ENCODE measurements at regions not wholly inside any gene's neighbourhood (a gene's known extent, or its start where the extent isn't known, plus 50 kb on each side); places are given as distances from the start of the nearest gene placed in this dataset.
"Not testable (repeated sequence)": the region's sequence is repeated elsewhere in the genome, so short reads cannot be mapped to it uniquely, and the experiment has no call there.

DNA sequence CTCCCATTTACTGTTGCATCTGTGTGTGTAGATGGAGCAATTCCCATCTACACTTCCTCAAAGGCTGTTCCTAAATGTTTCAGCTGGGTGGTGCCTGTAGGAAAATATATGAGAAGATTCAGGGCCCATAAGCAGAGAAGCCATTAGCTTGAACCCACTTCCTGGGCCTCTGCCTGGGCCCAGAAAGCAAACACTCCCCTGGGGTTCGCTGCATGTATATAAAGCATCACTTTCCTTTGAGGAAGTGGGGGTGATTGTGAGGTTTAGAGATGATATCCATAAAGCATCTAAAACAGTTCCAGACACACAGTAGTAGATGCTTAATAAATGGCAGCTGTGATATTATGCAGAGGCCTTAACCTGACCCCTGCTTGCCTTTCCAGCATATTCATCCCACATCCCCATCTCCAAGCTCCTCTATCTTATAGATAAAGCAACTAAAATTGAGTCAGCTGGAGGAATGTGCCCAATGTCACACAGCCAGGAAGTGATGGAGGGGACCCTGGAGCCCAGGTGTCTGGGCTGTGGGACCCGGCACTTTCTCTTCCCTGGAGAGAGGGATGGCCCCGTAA lies 280.0 kb upstream of the CRY1 start:
- no peak for DNase-seq (ENCODE audit: low read depth)

DNA sequence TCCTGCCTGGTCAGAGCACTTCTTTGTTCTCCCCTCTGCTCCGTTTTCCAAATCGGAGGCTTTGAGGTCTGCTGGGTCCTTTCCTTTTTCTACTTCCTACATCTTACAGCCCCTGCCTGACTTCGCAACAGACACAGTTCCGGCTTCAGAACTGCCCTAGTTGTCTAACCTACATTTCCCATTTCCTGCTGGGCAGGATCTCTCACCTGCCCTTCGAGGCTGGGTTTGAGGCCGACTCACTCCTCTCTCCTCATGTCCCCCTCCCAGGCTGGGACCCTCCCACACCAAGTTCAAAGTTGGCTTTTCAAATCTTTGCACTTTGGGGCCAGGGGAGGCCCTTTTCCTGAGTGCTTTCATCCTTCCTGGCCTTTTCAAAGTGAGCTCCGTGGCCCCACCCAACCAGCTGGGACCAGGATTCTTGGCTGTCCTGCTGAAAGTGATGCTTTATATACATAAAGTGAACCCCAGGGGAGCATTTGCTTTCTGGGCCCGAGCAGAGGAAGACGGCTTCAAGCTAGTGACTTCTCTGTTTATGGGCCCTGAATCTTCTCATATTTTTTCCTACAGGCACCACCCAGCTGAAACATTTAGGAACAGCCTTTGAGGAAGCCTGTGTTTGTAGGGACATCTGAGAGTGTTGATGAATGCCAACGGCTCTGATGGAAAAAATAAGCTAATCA lies 281.0 kb upstream of the CRY1 start:
- no peak for DNase-seq (ENCODE audit: low read depth)

DNA sequence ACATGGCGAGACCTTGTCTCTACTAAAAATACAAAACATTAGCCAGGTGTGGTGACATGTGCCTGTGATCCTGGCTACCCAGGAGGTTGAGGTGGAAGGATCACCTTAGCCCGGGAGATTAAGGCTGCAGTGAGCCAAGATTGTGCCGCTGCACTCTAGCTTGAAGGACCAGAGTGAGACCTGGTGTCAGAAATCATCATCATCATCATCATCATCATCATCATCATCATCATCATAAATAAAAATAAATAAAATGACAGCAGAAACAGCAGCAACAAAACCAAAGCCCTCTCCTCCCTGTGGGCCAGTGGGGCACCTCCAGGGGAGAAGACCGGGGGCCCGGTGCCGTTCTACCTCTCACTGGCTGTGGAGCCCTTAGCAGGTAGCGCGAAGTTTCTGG lies 281.9 kb upstream of the CRY1 start:
- no peak for DNase-seq (ENCODE audit: low read depth)

DNA sequence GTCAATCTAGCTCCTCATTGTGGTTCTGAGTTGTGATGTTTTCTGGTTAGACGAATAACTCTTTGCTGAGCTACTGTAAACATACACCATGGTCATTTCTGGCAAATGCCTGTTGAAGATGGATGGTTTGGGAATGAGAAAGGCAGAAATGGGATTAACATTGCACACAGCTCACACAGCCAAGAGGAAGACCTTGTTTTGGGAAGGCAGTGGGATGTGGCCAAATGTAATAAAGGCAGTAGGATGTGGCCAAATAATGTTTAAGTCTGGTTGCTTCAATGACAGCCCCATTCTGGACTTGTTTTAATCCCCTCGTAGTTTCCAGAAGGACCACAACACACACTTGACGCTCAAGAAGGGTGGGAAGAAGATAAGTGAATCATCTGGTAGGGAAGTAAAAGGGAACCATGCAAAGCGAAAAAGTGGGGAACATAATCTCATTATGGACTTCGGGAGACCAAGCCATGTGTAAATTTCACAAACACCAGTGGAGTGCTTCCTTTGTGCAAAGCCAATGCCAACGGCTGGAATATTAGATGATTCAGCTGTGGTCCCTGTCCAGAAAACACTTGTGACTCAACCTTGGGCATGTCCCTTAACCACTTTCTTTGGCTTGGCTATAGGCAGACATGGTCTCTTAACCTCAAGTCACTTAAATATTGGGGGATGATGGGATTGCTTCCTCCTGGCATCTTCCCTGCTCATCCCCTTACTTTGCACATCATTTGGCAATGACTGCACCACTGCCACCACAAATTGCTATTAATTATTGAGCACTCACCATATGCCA lies 284.4 kb upstream of the CRY1 start:
- DNase-seq (ENCODE audit: low read depth): no peak

DNA sequence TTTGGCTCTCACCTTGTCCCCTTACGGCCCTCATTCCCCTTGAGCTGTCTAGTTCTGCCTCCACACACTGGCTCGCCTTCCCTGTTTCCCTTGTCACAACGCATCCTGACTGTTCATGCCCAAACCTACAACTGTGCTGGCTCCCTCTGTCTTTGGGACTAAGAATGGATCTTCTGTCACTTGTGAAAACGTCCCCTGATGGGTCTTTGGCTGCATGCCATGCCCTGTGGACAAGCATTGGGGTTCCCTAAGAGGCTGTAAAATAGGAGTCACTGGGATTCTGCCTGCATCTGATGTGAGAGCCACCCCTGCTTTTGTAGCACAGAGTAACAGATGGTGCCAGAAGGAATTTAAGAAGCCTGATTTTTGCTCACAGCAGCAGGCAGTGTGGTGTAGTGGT lies 285.3 kb upstream of the CRY1 start:
- no peak for DNase-seq (ENCODE audit: low read depth)

DNA sequence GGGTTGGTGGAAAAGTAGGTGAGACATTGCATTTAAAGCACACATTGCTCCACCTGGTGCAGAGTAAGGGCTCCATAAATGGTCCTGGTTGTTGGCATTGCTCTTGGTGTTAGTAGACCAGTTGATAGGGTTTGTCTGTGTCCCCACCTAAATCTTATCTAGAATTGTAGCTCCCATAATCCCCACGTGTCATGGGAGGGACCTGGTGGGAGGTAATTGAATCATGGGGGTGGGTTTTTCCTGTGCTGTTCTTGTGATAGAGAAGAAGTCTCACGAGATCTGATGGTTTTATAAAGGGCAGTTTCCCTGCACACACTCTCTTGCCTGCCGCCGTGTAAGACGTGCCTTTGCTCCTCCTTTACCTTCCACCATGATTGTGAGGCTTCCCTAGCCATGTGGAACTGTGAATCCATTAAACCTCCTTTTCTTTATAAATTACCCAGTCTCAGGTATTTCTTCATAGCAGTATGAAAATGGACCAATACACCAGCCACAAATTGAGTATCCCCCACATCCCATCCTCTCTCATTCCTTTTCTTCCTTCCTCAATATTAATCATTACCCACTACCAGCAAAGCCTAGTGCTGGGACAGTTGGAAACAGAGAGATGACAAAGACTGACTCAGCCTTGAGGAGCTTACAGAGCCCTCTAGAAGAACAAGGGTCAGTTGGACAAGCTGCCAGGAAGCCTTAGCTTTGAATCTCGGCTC lies 285.9 kb upstream of the CRY1 start:
- not testable (repeated sequence) for DNase-seq (ENCODE audit: low read depth)

DNA sequence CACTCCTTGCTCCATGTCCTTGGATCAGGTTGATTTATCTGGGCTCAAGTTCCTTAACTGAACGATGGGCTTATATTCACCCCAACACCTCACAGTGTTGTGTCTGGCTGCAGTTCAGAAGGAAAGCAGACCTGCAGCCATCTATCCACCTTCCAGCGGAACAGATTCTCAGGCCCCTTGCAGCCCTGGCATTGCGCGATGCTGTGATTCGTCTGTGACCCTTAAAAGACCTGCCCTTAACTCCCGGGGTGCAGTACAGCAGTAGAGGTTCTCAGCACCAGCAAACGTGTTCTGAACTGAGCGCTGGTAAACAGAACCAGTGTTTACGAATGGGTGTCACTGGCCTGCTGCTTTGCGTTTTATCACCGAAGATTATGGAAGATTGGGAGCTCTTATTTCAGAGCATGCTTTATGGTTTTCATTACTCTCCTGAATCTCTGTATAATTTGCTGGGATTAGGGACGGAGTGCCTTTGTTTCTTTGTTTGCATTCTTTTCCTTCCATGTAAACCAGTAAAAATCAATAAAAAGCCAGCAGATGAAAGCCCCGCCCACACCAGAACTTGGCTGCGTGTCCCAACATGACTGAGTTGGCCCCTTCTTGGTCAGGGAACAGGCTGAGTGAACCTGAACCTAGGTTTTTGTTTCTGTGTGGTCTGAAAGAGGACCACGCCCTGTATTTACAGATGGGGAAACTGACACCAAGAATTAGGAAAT lies 286.7 kb upstream of the CRY1 start:
- DNase-seq (ENCODE audit: low read depth): no peak

DNA sequence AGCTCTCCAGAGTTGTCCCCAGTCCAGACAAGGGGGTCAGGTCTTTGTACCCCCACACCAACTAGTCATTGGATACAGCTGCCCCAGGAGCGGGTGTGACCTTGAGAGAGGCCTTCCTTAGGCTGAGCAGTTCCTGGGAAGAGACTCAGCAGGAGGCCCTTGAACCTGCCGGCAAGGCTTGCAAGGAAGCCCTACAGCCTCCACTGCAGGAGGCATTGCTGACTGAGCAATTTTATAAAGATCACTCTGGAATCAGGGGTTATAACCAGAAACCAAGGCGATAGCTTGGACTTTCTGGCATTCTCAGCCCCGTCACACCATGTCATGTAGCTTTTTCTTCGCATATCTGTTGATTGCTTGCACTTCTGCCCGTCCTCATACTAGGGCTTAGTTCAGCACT lies 291.3 kb upstream of the CRY1 start:
- DNase-seq (ENCODE audit: low read depth): no peak

DNA sequence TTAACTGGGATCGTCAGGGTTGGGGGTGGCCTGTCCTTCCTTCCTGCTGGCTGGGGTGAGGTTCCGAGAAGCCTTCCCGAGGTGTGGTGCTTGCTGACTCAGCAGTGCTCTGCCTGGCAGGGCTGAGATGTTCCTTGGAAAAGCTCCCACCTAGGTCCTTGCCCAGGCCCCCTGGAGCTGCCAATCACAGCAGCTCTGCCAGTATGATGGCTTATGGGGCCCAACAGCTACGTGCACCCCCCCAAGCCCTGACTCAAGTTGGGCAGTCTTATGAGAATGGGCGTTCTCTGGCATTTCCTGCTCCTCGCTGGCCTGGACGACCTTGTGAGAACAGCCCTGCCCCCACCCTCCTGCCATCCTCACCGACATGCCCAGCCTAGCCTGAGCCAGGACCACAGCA lies 292.2 kb upstream of the CRY1 start:
- no peak for DNase-seq (ENCODE audit: low read depth)

DNA sequence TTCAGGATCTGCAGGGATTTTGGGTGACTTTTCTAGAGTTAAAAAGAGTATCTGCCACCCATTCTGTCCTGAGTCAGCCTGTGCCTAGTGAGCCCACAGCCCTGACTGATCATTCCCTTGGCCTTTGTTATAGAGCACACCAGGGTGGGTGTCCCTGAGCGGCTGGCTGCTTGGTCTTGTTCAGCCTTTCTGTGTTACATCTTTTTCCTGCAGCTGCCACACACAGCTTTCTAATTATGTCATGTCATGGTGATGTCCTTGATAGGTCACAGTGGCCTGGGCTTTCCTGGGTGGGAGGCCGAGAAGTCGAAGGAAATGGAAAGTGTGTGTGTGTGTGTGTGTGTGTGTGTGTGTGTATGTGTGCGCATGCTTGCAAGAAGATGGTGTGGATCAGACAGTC lies 293.2 kb upstream of the CRY1 start:
- DNase-seq (ENCODE audit: low read depth): no peak

DNA sequence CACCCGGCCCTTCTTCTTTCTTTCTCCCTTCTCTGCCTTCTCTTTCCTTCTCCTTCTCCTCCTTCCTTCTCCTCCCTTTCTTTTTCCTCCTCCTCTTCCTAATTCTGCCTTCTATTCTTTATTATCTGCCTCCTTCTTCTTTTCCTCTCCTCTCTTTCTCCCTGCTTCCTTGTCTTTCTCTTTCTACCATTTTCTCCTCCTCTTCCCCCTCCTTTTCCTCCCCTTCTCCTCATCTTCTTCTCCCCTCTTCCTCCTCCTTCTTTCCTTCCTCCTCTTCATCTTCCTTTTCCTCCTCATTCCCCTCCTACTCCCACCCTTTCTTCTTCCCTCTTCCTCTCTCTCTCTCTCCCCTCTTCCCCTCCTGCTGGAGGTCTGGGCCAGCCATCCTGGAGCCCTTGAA lies 294.9 kb upstream of the CRY1 start:
- DNase-seq (ENCODE audit: low read depth): no peak

DNA sequence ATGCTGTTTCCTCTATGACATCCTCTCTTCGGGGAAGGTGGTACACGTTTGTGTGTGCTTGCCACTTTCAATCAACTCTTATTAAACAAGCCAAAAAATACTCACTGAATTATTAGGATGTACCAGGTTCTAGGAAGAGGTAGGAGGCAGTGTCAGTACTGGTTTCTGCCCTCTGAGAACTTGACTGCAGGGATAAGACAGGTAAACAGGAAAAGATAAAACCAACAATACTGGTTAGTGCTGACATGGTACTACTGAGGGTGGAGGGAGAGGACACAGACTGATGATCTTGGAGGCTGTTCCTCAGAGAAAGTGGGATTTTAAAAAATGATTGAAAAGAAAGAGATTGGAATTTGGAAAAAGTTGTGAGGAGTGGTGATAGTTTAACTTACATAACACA lies 295.2 kb upstream of the PWP1 start:
- DNase-seq (ENCODE audit: low read depth): no peak

DNA sequence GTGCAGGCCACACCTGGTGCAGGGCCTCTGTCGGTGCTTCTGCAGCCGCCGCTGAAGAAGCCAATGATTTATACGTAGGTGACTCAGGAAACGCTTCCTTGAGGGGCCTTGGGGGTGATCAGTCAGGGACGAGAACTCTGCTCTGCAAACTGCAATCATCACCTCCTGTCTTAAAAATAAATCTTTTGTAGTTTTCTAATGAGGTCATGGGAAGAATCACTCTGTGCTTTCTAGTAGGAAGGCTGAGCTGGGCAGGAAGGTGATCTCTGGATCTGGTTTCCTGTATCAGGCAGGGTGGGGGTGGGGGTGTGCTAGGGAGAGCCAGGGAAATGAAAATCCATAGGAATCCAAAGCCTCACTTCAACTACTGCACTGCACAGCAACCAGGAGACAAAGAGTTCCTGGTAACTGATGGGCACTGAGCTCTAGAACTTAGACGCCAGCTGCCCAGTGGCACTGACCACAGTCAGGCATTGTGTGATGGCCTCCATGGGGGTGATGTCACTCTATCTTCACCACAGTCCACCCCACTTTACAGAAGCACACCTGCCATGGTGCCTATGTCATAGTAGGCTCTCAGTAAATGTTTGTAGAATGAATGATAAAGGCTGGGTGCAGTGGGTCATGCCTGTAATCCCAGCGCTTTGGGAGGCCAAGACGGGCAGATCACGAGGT lies 292.4 kb upstream of the PWP1 start:
- DNase-seq (ENCODE audit: low read depth): no peak

DNA sequence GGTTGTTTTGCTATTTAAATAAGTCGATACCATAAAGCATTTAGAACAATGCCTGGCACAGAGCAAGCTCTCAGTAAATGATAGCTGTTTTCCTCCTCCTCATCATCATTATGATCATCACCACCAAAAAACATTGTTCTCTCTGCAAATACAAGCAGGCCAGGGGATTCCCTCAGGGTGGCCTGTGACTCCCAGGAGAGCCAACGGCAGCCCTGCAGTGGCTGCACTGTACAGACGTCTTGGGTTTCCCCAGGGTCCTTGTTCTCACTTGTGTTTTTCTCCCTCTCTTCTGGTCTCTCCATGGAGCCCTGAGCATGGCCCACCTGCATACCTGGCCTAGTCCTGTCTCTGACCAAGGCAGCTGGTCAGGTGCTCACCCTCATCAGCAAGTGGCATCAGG lies 290.9 kb upstream of the PWP1 start:
- DNase-seq (ENCODE audit: low read depth): no peak

DNA sequence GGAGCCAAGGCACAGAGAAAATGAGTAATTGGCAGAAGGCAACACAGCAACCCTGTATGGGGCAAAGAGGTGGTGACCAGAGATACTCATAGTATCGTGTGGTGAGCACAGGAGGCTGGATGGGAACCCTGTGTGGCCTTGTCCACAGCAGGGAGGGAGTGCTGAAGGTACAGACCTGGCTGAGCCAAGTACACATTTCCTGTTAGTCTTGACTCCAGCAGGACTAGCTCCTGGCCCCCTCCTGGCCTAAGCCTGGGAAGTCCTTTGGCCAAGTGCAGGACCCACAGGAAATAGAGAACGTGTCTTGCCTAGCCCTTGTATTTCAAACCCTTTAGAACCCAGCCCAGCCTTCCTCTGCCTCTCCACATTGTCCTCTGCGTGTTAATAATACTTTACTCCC lies 289.8 kb upstream of the PWP1 start:
- DNase-seq (ENCODE audit: low read depth): no peak

DNA sequence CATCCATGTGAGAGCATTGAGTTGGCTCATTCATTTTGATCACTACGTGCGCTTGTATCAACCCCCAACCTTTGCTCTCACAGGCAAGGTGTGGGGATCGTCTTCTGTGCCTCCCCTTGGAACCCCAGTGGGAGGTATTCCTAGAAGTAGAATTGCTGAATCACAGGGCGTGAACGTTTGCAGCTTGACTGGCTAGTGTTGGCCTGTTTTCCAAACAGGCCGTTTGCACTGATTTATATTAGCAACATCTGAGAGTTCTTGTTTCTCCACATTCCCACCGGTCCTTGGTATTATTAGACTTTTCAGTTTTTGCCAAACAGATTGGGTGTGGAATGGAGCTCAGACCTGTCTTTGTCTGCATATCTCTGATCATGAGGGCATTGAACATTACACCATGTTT lies 288.6 kb upstream of the PWP1 start:
- DNase-seq (ENCODE audit: low read depth): no peak

DNA sequence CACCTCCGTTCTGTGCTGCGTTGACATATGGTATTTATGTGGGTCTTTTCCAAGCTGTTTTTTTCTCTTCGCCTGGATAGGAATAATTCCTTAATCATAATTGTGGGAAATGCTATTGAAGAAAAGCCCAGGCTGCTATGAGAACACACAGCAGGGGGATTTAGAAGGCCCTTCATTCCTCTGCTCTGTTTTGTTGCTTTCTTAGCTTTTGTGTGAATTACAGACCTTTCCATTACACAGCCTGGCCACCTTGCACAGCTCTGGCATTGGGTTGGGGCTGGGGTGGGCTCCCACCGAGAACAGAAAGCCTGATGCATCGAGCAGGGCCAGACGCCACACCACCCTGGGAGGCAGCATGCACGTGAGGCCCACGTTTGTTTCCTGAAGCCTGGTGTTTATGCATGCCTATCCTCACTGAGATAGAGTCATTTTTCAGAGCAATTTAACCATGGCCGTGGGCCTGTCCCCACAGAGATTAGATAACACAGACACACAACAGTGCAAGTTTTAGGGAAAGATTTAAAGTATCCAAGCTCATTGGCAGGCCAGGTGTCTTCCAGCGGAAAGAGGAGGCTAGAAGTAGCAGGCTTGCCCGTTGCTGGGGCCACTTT lies 287.6 kb upstream of the PWP1 start:
- no peak for DNase-seq (ENCODE audit: low read depth)

DNA sequence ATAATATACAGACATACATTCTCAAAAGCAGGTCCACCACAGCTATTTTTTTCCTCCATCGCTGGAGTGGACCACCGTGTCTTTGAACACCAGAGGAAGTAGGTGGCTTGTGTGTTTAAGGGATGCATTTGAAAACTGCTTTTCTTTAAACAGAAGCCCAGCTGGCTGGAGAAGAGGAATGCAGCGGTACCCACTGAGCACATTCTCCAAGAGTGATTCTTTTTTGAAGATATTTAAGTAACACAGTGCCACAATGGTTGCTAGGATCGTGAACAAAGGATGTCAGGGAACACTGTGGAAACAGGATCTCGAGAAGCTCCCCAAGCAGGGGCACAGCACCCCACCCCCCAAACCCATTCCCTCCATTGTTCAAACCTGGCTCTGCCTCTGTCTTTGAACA lies 286.6 kb upstream of the PWP1 start:
- no peak for DNase-seq (ENCODE audit: low read depth)

DNA sequence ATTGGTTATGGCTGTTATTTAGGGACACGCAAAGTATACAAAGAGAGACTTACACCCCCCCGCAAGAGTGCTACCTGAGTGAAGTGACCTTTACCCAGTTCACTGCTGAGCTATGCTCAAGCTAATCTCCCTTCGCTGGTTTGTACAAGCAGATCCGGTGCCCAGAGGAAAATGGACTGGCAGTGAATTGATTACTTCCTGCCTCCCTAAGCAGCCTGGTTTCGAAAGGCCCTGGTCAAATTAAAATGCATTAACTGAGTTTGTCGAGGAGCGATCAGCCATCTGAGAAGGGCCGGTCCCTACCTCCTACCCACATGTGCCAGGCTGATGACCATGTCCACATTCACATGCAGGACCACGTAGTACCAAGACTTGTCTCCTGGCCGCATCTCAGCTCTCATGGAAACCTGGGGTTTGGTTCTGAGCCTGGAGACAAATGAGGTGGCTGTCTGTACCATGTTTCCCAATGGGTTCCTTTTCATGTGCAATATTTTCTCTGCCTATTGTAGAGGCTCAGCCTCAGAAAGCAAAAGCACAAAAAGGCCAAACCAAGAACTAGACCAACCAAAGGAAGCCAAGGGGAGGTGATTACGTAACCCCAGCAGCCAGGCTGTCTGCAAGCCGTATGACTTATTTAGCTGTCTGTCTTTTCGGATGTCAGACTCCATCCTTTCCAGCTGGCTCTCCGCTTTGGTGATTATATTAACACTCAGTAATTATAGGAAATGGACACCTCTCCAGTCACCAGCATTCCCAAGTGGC lies 284.7 kb upstream of the PWP1 start:
- no peak for DNase-seq (ENCODE audit: low read depth)
